ENCODE measurements at regions not wholly inside any gene's neighbourhood (a gene's known extent, or its start where the extent isn't known, plus 50 kb on each side); places are given as distances from the start of the nearest gene placed in this dataset.

DNA sequence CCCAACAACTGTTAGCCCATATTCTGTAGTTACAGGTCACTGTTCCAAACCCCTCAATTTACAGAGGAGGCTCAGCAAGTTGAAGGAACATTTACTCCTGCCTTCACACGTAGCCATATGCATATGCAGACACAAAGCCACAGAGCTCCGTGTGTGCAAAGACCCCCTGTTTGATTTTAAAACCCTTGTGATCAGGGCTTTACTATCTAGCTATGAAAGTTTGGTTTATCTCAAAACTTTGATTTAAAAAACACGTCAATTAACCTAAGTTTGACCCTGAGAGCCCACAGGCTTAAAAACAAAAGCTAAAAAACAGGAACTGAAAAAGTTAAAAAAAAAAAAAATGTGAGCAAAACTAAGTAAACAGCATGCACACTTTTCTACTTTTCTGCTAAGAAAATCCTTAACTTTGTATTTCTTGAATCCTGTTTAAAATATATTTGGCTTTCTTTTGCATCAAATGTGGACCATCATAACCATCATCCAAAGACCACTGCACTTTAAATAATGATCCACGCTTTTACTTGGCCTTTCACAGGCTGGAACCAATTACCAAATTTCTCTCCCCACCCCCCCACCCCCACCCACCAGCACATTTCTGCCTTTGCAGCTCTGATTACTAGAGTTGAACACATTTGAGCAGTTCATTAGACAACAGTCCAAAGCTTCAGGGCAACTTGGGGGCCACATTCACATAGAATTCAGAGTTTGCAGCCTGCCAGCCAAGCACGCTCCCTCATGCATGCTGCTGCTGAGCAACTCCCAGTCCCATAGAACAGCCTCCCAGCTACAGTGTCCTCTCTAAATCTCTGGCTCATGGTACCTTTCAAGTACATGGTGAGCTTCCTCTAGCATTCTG lies 128.8 kb upstream of the MAP3K1 start:
- DNase-seq = no peak

GRCh38 chr5:56685503-56686217 lies 129.7 kb upstream of the MAP3K1 start:
- no peak for DNase-seq

- no peak for DNase-seq
Measured at GRCh38 chr5:56684159-56684558, 131.2 kb upstream of the MAP3K1 start.

DNA sequence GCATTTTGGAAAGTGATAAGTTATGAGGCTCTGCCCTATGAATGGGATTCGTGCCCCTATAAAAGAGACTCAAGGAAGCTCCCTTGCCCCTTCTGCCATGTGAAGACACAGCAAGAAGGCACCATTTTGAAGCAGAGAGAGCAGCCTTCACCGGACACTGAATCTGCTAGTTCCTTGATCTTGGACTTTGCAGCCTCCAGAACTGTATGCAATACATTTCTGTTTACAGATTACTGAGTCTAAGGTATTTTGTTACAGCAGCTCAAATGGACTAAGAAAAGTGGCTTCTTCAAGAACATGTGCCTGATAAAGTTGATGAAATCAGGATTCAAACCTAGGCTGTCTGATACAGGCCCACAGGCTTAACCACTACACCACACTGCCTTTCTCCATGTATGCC lies 131.6 kb upstream of the MAP3K1 start:
- DNase-seq = no peak

DNA sequence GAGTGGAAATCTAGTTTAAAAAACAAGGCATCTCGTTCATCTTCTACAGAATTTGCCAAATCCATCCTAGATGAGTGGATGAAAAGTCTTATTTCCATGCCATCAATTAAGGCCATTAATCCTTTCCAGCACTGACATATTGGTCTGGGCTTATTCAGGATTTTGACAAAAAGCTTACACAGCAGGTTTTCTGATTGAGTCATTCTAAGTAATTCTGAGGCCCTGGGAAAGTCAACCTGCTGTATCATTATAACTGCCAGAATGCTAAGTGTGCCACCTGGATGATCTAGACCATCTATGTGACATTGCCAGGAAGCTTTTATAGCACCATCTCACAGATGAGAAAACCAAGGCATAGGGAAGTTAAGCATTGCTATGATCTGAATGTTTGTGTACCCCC lies 132.1 kb upstream of the MAP3K1 start:
- DNase-seq = no peak

DNA sequence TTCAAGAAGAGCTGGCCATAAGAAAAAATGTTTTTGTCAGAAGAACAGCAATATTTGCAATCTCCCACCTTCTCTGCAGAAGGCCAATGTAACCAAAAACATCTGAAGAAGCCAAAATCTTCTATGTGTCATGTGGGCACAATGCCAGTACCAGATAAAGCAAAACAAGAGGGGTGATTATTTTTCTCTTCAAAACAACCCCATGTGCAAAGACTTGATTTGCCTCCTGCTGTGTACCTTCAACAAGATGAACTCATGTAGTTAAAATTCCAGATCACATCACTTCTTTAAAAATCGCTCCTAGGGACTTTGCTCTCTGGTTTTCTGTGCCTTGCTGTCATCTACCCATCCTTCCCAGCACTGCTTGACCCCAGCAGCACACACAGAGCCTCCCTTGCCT lies 134.0 kb upstream of the MAP3K1 start:
- DNase-seq = peak; percentile 77

DNA sequence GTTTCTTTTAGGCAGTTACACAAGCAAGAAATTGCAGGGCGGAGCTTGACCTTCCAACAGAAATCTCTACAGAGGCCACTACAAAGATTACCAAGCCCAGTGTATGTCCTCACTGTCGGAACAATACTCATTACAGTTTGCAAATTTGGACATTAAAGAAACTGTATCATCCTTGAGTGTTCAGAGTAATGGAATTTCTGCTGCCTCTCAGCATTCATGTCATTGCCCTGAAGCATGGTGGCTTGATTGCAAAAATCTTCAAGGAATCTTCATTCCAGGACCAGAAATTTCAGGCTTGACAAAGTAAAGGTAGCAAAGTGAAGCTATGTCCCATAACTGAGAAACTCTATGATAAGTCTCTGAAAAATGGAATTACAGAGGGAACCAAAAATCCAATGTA lies 134.6 kb upstream of the MAP3K1 start:
- DNase-seq = peak; percentile 14

GRCh38 chr5:56677690-56678305 lies 137.6 kb upstream of the MAP3K1 start:
- DNase-seq = no peak

- peak; percentile 17 for DNase-seq
Measured at GRCh38 chr5:56676091-56676768, 139.1 kb upstream of the MAP3K1 start.

DNA sequence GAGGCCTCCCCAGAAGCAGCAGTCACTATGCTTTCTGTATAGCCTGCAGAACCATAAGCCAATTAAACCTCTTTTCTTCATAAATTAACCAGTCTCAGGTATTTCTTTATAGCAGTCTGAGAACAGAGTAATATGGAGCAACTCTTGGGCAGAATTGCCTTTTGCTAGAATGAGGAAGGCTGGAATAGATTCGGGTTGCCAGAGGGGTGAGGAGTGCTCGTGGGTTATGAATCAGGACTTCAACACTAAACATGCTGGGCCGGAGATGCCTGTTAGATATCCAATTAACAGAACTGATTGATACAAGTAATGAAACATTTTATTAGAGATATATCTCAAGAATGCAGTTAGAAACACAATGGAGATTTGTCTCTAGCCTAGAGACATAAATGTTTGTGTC lies 140.9 kb upstream of the MAP3K1 start:
- no peak for DNase-seq

- DNase-seq = no peak
Measured at GRCh38 chr5:56673171-56673570, 142.2 kb upstream of the MAP3K1 start.

DNA sequence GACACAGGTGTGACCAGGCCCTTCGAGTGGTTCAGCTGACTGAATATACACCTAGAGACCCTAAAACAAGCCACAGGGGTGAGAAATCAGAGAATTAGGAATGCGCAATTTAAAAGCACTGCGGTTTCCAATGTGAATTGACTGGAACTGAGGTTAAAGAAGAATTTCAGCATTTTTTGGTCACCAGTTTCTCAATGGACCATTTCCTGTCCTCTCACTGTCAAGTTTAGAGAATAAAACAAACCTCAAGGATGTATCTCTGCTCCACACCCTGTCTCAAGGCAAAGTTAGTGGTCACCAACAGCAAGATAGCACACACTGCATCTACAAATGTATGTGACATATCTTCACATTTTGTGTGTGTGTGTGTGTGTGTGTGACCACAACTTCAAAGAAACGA lies 143.8 kb upstream of the MAP3K1 start:
- DNase-seq = peak; percentile 31

DNA sequence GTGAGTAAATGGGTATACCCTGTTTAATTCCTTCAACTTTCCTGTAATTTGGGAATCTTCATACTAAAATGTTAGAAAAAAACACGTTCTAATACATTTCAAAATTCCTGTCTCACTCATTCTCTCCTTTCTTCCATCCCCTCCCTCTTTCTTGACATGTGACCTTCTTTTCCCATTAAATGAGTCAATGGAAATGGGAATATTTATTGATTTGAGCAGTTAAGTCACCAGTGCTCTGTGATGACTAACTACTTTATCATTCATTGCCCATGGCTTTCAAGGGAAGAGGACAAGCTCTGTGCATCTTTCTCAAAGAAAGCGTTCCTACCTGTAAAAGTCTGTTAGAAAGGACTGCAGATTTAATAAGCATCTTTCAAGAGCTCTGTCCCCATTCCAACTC lies 144.4 kb upstream of the MAP3K1 start:
- peak; percentile 48 for DNase-seq

DNA sequence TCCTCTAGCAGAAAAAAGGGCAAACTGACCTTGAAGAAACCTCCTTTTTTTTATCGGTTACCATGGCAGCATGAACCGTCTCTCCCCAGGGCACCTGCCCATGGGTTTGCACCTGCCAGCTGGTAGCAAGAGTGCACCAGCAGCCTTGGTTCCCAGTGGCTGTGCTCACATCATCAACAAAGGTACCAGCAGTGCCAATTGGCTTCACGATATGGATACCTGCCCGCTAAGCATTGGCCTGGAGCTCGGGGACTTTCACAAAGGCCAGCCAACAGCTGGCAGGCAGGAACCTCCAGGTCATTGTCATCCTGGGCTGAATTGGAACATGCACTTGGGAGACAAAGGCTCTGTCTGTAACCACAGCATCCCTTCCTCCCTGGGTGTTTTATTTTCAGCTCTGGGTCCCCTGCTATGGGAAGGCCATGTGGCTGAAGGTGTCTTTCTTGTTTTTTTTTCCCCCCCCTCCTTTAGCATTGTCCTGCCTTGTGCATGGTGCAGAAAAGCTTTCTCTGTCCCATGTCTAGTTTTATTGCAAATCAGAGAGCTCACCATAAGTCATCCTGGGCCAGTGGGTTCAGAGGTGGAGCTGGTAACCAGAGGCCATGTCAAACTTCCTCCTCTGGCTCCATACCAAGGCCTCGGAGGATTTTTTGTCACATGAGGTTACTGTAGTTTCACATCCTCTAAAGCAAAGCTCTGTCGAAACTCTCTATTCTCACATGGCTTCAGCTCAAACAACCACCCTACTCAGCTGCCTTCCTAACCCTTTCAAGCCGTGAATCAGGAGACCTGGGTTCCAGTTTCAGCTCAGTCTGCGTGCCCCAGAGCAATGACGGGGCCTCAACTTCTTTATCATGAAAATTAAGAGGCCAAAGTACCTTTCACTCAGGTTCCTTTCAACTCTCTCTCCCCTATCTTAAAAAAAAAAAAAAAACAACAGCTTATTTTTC lies 145.5 kb upstream of the MAP3K1 start:
- DNase-seq = no peak

DNA sequence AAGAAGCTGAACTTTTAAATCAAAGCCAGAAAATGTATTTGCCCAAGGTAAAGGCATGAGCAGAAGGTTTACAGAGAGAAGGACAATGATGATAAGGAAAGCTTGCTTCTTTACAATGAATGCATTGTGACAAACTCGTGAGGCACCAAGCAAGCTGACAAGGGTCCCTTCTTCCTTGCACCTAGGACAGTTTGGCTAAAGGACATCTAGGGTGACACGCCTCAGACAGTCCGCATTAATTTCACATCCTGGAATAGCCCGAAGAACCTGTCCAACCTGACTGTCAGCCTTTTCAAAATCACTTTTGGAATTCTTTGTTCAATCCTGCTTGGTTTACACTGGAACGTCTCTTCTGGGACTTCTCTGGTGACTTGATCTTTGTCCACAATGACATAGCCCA lies 146.4 kb upstream of the MAP3K1 start:
- no peak for DNase-seq

- no peak for DNase-seq
Measured at GRCh38 chr5:56667692-56668091, 147.7 kb upstream of the MAP3K1 start.

DNA sequence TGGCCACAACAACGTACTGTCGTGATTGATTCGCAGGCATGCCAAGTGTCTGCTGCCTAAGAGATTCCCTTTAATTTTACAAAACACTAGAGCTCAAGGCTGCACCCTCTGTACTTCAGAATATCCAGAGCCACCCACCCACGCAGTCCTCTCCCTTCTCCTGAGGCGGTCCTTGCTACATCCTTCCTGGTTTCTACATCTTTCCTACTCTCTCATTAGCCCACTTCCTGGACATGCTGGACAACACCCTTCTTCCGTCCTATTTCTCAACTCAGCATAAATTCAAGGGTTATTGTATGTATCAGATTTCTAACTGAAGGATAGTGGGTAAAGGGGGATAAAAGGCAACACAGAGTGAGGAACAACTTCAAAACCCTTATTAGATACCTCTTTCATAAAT lies 148.4 kb upstream of the MAP3K1 start:
- DNase-seq = no peak

DNA sequence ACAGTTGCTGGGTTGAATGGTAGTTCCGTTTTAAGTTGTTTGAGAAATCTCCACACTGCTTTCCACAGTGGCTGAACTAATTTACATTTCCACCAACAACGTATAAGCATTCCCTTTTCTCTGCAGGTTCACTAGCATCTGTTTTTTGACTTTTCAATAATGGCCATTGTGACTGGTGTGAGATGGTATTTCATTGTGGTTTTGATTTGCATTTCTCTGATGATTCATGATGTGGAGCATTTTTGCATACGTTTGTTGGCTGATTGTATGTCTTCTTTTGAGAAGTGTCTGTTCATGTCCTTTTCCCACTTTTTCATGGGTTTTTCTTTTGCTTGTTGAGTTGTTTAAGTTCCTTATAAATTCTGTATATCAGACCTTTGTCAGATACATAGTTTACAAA lies 150.2 kb upstream of the MAP3K1 start:
- peak; percentile 83 for DNase-seq

- no peak for DNase-seq
Measured at GRCh38 chr5:56664025-56664424, 151.3 kb upstream of the MAP3K1 start.

DNA sequence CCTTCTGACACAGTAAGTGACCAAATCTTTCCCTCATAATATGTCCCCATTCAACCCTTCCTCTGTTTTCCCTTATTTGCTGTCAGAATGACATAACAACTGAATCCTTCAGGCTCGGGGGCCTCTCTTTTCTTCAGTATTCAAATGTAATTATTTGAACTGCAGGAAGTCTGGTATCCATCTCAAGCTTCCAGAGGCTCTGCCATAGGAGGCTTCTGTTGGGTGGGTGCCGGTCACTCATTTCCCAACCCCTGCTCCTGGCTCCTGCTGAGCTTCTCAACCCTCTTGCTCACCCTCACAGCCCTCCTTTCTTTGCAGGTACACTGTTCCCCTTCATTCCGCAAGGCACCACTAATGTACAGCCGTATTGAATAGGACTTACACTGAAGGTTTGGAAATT lies 151.8 kb upstream of the MAP3K1 start:
- DNase-seq = no peak

GRCh38 chr5:56662893-56663292 lies 152.5 kb upstream of the MAP3K1 start:
- no peak for DNase-seq

DNA sequence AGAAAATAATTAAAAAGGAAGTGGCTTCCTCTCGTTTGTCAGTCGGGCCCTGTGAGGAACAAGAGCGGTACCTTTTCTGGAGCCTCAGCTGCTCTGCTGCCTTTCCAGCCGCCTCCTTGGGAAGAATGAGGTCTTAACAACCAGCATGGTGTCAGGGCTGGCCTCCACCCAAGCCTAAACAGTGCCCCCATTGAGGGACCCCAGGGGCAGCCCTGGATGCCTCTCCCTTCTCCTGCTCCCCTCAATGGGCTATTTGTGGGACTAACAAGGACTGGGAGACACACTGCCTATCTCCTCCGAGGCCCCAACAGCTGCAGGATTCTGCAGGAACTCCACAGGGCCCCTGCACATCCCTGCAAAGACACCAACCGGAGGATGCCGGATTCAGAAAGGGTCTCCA lies 155.4 kb upstream of the MAP3K1 start:
- DNase-seq = no peak
